Liver (tissue), 8 donors: ENCODE measurements at regions not wholly inside any gene's neighbourhood (a gene's known extent, or its start where the extent isn't known, plus 50 kb on each side); places are given as distances from the start of the nearest gene placed in this dataset.

Experiments used
- DNase-seq: peaks from one replicate; pipeline ENCODE4 v3.0.0-alpha.2; 2017; ENCODE audit warnings: low spot score
- H3K27ac ChIP-seq, 2 donors: one replicate each; pipeline ENCODE4 v1.7.0; 2013; ENCODE audit warnings: inconsistent platforms in 2 of 2, low read length in 2 of 2, control low read depth in 1 of 2, low read depth in 1 of 2, mild to moderate bottlenecking in 1 of 2
- H3K27me3 ChIP-seq, 4 donors: one replicate each; pipeline versions ENCODE4 v1.6.1 to v1.7.0; 2013; ENCODE audit warnings: low read length in 3 of 4, inconsistent platforms in 1 of 4, mild to moderate bottlenecking in 1 of 4, moderate library complexity in 1 of 4; ENCODE audit not compliant: control insufficient read depth in 4 of 4, insufficient read depth in 4 of 4
- H3K36me3 ChIP-seq, 4 donors: one replicate each; pipeline versions ENCODE4 v1.6.1 to v1.7.0; 2013; ENCODE audit warnings: low read length in 3 of 4, mild to moderate bottlenecking in 3 of 4, low read depth in 1 of 4, moderate library complexity in 1 of 4; ENCODE audit not compliant: control insufficient read depth in 4 of 4, insufficient read depth in 3 of 4
- H3K4me1 ChIP-seq, 4 donors: one replicate each; pipeline versions ENCODE4 v1.6.1 to v1.7.0; 2013; ENCODE audit warnings: low read length in 3 of 4, mild to moderate bottlenecking in 3 of 4, moderate library complexity in 1 of 4; ENCODE audit not compliant: control insufficient read depth in 4 of 4, insufficient read depth in 4 of 4
- H3K4me3 ChIP-seq, 3 donors: one replicate each; pipeline versions ENCODE4 v1.6.1 to v1.7.0; 2013; ENCODE audit warnings: low read length in 3 of 3, control low read depth in 1 of 3, low read depth in 1 of 3, mild to moderate bottlenecking in 1 of 3
- H3K9ac ChIP-seq, 2 donors: one replicate each; pipeline ENCODE4 v1.7.0; 2013; ENCODE audit warnings: low read length in 2 of 2, mild to moderate bottlenecking in 2 of 2, moderate library complexity in 2 of 2, control low read depth in 1 of 2, low read depth in 1 of 2
- H3K9me3 ChIP-seq, 4 donors: one replicate each; pipeline versions ENCODE4 v1.6.1 to v1.7.0; 2013; ENCODE audit warnings: low read length in 3 of 4; ENCODE audit not compliant: control insufficient read depth in 4 of 4
- FOXA2 ChIP-seq: IDR thresholded peaks from 2 replicates; pipeline ENCODE4 v1.6.1; 2016; ENCODE audit warnings: antibody characterized with exemption
- GABPA ChIP-seq, 2 donors: IDR thresholded peaks in 1 of 2; conservative IDR thresholded peaks in 1 of 2; 2 replicates each; pipeline ENCODE4 v1.6.1; 2016; ENCODE audit warnings: antibody characterized with exemption in 2 of 2, mild to moderate bottlenecking in 1 of 2, moderate library complexity in 1 of 2
- HNF4A ChIP-seq, 2 donors: conservative IDR thresholded peaks; 2 replicates each; pipeline ENCODE4 v1.6.1; 2016; ENCODE audit warnings: antibody characterized with exemption in 2 of 2, mild to moderate bottlenecking in 2 of 2
- HNF4G ChIP-seq: IDR thresholded peaks from 2 replicates; pipeline ENCODE4 v1.6.1; 2016; ENCODE audit warnings: antibody characterized with exemption
- JUND ChIP-seq, 2 donors: IDR thresholded peaks; 2 replicates each; pipeline ENCODE4 v1.6.1; 2016; ENCODE audit warnings: antibody characterized with exemption in 2 of 2
- NR2F2 ChIP-seq: IDR thresholded peaks from 2 replicates; pipeline ENCODE4 v1.6.1; 2016; ENCODE audit warnings: antibody characterized with exemption
- RAD21 ChIP-seq, 2 donors: IDR thresholded peaks; 2 replicates each; pipeline ENCODE4 v1.6.1; 2016; ENCODE audit warnings: antibody characterized with exemption in 2 of 2, mild to moderate bottlenecking in 2 of 2
- RXRA ChIP-seq, 2 donors: IDR thresholded peaks; 2 replicates each; pipeline ENCODE4 v1.6.1; 2017 to 2018; ENCODE audit warnings: antibody characterized with exemption in 2 of 2, mild to moderate bottlenecking in 1 of 2
- SP1 ChIP-seq: IDR thresholded peaks from 2 replicates; pipeline ENCODE4 v1.6.1; 2018; ENCODE audit warnings: antibody characterized with exemption, mild to moderate bottlenecking
- TAF1 ChIP-seq: conservative IDR thresholded peaks from 2 replicates; pipeline ENCODE4 v1.6.1; 2016; ENCODE audit warnings: antibody characterized with exemption, mild to moderate bottlenecking
- YY1 ChIP-seq: IDR thresholded peaks from 2 replicates; pipeline ENCODE4 v1.6.1; 2016; ENCODE audit warnings: antibody characterized with exemption, mild to moderate bottlenecking
- WGBS: extraction: QIAGEN DNeasy Blood & Tissue Kit; methylation state at CpG from one replicate; pipeline ENCODE4 v1.1.7; 2013; 5-methylcytosine and 5-hydroxymethylcytosine counted together
- TF ChIP-seq, protein P1 (sequence below): fragments of 150-350 bp; IDR thresholded peaks from 2 replicates; pipeline ENCODE4 v1.5.1; 2017; ENCODE audit warnings: improper control_type of control experiment, low read depth, low read length; ENCODE audit not compliant: missing input control
- TF ChIP-seq, protein P2 (sequence below): IDR thresholded peaks from 2 replicates; pipeline ENCODE4 v1.6.1; 2016; ENCODE audit warnings: antibody characterized with exemption
- TF ChIP-seq, protein P3 (sequence below): IDR thresholded peaks from 2 replicates; pipeline ENCODE4 v1.6.1; 2016; ENCODE audit warnings: antibody characterized with exemption
- TF ChIP-seq, protein P4 (sequence below): IDR thresholded peaks from 2 replicates; pipeline ENCODE4 v1.6.1; 2016; ENCODE audit warnings: antibody characterized with exemption
- donor health status: healthy.
- donor health status: healthy.
- donor health status: healthy.
- donor health status: healthy.
- donor health status: healthy.

DNA sequence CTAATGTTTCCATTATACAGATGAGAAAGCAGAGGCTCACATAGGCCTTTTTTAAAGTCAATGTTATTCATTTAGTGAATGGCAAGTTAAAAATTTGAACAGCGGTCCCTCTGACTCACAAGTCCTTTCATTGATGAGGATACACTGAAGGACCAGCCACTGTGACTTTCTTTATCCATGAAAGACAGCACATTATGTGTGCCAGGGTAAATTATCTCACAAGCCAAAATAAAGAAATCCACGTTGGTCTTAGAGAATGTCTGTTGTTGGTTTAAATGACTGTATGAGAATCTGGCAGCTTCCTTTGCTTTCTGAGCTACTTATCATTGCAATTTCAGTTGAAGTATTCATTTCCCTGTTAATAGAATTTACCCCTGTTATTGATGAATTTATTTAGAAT, 485.1 kb downstream of the TBL1XR1 start:
- Histone ChIP-seq H3K9ac (no peak overlapping the region), H3K4me3 (no peak overlapping the region), H3K27me3 (no peaks in the 10 kb centered on the region), H3K9me3 (no peaks in the 10 kb centered on the region), H3K4me1 (no peaks in the 10 kb centered on the region), H3K27ac (no peak overlapping the region), H3K36me3 (no peaks in the 10 kb centered on the region)
- WGBS = 61% methylated on average over 2 of the region's 2 CpGs
- no peak for DNase-seq
- TF ChIP-seq GABPA (IDR thresholded peaks at IDR 0.05 in 1 of 2, conservative IDR thresholded peaks at IDR 0.05 in 1 of 2) (no peak), RAD21 (IDR thresholded peaks at IDR 0.05) (no peak), HNF4G (no peak), JUND (IDR thresholded peaks at IDR 0.05) (no peak), YY1 (no peak), HNF4A (conservative IDR thresholded peaks at IDR 0.05) (no peak), TAF1 (no peak), RXRA (IDR thresholded peaks at IDR 0.05) (no peak), FOXA2 (no peak)
- TF ChIP-seq, protein P1, sequence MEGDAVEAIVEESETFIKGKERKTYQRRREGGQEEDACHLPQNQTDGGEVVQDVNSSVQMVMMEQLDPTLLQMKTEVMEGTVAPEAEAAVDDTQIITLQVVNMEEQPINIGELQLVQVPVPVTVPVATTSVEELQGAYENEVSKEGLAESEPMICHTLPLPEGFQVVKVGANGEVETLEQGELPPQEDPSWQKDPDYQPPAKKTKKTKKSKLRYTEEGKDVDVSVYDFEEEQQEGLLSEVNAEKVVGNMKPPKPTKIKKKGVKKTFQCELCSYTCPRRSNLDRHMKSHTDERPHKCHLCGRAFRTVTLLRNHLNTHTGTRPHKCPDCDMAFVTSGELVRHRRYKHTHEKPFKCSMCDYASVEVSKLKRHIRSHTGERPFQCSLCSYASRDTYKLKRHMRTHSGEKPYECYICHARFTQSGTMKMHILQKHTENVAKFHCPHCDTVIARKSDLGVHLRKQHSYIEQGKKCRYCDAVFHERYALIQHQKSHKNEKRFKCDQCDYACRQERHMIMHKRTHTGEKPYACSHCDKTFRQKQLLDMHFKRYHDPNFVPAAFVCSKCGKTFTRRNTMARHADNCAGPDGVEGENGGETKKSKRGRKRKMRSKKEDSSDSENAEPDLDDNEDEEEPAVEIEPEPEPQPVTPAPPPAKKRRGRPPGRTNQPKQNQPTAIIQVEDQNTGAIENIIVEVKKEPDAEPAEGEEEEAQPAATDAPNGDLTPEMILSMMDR = no peak
- TF ChIP-seq, protein P2, sequence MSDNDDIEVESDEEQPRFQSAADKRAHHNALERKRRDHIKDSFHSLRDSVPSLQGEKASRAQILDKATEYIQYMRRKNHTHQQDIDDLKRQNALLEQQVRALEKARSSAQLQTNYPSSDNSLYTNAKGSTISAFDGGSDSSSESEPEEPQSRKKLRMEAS = no peak
- TF ChIP-seq, protein P3, sequence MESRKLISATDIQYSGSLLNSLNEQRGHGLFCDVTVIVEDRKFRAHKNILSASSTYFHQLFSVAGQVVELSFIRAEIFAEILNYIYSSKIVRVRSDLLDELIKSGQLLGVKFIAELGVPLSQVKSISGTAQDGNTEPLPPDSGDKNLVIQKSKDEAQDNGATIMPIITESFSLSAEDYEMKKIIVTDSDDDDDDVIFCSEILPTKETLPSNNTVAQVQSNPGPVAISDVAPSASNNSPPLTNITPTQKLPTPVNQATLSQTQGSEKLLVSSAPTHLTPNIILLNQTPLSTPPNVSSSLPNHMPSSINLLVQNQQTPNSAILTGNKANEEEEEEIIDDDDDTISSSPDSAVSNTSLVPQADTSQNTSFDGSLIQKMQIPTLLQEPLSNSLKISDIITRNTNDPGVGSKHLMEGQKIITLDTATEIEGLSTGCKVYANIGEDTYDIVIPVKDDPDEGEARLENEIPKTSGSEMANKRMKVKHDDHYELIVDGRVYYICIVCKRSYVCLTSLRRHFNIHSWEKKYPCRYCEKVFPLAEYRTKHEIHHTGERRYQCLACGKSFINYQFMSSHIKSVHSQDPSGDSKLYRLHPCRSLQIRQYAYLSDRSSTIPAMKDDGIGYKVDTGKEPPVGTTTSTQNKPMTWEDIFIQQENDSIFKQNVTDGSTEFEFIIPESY = no peak

DNA sequence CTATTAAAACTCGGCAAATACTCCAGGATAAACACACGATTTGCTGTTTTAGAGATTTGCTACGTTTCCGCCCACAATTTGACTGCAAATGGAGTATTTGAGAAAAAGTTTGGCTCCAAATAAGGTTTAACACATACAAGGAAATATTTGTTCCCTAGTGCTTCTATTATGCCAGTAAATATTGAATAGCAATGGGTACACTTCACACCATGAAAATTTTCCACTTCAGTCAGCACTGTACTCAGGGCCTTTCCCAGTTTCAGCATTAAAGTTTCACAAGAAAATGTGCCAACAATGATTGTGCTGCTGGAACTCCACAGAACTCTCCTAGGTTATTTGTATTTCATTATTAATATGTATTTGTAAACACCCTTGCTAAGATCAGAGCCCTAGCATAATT, 498.0 kb downstream of the TBL1XR1 start:
- Histone ChIP-seq H3K4me1 (no peaks in the 10 kb centered on the region), H3K9me3 (no peaks in the 10 kb centered on the region), H3K4me3 (no peak overlapping the region), H3K36me3 (no peaks in the 10 kb centered on the region), H3K9ac (no peak overlapping the region), H3K27me3 (no peaks in the 10 kb centered on the region), H3K27ac (no peak overlapping the region)
- WGBS = 65% methylated on average over 4 of the region's 4 CpGs
- no peak for TF ChIP-seq HNF4G
- TF ChIP-seq SP1 = no peak
- TF ChIP-seq YY1 = no peak
- no peak for TF ChIP-seq HNF4A (conservative IDR thresholded peaks at IDR 0.05)
- no peak for TF ChIP-seq NR2F2
- TF ChIP-seq, protein P4, sequence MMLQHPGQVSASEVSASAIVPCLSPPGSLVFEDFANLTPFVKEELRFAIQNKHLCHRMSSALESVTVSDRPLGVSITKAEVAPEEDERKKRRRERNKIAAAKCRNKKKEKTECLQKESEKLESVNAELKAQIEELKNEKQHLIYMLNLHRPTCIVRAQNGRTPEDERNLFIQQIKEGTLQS = no peak
- TF ChIP-seq, protein P3 = no peak
- no peak for TF ChIP-seq GABPA (IDR thresholded peaks at IDR 0.05 in 1 of 2, conservative IDR thresholded peaks at IDR 0.05 in 1 of 2)
- no peak for DNase-seq
